ENCODE measurements at regions not wholly inside any gene's neighbourhood (a gene's known extent, or its start where the extent isn't known, plus 50 kb on each side); places are given as distances from the start of the nearest gene placed in this dataset.

- no peak for DNase-seq
These were observed 328.5 kb upstream of the PLET1 start for GRCh38 chr11:112589155-112589554.

- no peak for DNase-seq
These were observed 330.1 kb upstream of the PLET1 start for GRCh38 chr11:112590764-112591163.

GRCh38 chr11:112593440-112593839 is 332.8 kb upstream of the PLET1 start:
- no peak for DNase-seq

- DNase-seq: no peak
These were observed 335.7 kb upstream of the PLET1 start for GRCh38 chr11:112596324-112596723.

- DNase-seq: no peak
These were observed 336.7 kb upstream of the PLET1 start for GRCh38 chr11:112597286-112597790.

GRCh38 chr11:112599265-112599664 is 338.6 kb upstream of the PLET1 start:
- no peak for DNase-seq

- no peak for DNase-seq
These were observed 339.3 kb upstream of the PLET1 start for GRCh38 chr11:112599856-112600533.

- no peak for DNase-seq
These were observed 344.5 kb upstream of the PLET1 start for GRCh38 chr11:112605093-112605666.

- DNase-seq: no peak
These were observed 346.0 kb upstream of the PLET1 start for GRCh38 chr11:112606656-112607055.

GRCh38 chr11:112608509-112608908 is 347.8 kb upstream of the PLET1 start:
- DNase-seq: no peak

GRCh38 chr11:112610494-112610893 is 349.8 kb upstream of the PLET1 start:
- DNase-seq: no peak

GRCh38 chr11:112610996-112611750 is 350.0 kb upstream of the NCAM1 start:
- no peak for DNase-seq

GRCh38 chr11:112611771-112612170 is 349.4 kb upstream of the NCAM1 start:
- no peak for DNase-seq

- no peak for DNase-seq
These were observed 348.9 kb upstream of the NCAM1 start for GRCh38 chr11:112612250-112612849.

GRCh38 chr11:112613051-112613972 is 347.9 kb upstream of the NCAM1 start:
- DNase-seq: no peak

GRCh38 chr11:112614605-112615004 is 346.6 kb upstream of the NCAM1 start:
- DNase-seq: no peak

GRCh38 chr11:112615238-112615637 is 346.0 kb upstream of the NCAM1 start:
- no peak for DNase-seq

- DNase-seq: no peak
These were observed 345.3 kb upstream of the NCAM1 start for GRCh38 chr11:112615891-112616290.

GRCh38 chr11:112616327-112617097 is 344.7 kb upstream of the NCAM1 start:
- no peak for DNase-seq

- DNase-seq: no peak
These were observed 344.2 kb upstream of the NCAM1 start for GRCh38 chr11:112617098-112617425.

Measured in occipital lobe (tissue), 1 donor.